Osteoblast (primary cell): ENCODE measurements at regions not wholly inside any gene's neighbourhood (a gene's known extent, or its start where the extent isn't known, plus 50 kb on each side); places are given as distances from the start of the nearest gene placed in this dataset.

Experiments
- DNase-seq: peaks from one replicate; pipeline ENCODE4 v3.0.0; 2011; ENCODE audit warnings: low spot score, mixed read lengths; ENCODE audit not compliant: insufficient read length; ENCODE audit errors: missing footprints
- H2AFZ ChIP-seq: 2 replicates; pipeline ENCODE4 v1.6.0; 2011; ENCODE audit warnings: mild to moderate bottlenecking, low read length
- H3K27ac ChIP-seq: 2 replicates; pipeline ENCODE4 v1.5.1; 2011; ENCODE audit warnings: mild to moderate bottlenecking, low read depth, low read length, moderate library complexity
- H3K27me3 ChIP-seq: 2 replicates; pipeline ENCODE4 v1.6.0; 2012; ENCODE audit warnings: mild to moderate bottlenecking, control low read depth, inconsistent platforms, low read length, moderate library complexity; ENCODE audit not compliant: insufficient read depth
- H3K36me3 ChIP-seq: 2 replicates; pipeline ENCODE4 v1.5.1; 2011; ENCODE audit warnings: mild to moderate bottlenecking, low read length, control low read depth, moderate library complexity; ENCODE audit not compliant: insufficient read depth
- H3K4me1 ChIP-seq: 2 replicates; pipeline ENCODE4 v1.5.1; 2011; ENCODE audit warnings: mild to moderate bottlenecking, low read length, control low read depth, moderate library complexity; ENCODE audit not compliant: insufficient read depth
- H3K4me2 ChIP-seq: 2 replicates; pipeline ENCODE4 v1.6.0; 2011; ENCODE audit warnings: mild to moderate bottlenecking, low read length; ENCODE audit not compliant: insufficient read depth
- H3K4me3 ChIP-seq: fragments of 200-600 bp; sonication (generic); 3 replicates; pipeline ENCODE4 v1.5.1; 2012; ENCODE audit warnings: mild to moderate bottlenecking, low read length, inconsistent platforms; ENCODE audit not compliant: insufficient read depth
- H3K79me2 ChIP-seq: 2 replicates; pipeline ENCODE4 v1.6.0; 2012; ENCODE audit warnings: mild to moderate bottlenecking, low read length, control low read depth, inconsistent platforms; ENCODE audit not compliant: insufficient read depth
- H3K9me3 ChIP-seq: 2 replicates; pipeline ENCODE4 v1.5.1; 2011; ENCODE audit warnings: low read depth, low read length, control low read depth
- H4K20me1 ChIP-seq: 2 replicates; pipeline ENCODE4 v1.6.0; 2012; ENCODE audit warnings: mild to moderate bottlenecking, low read length, control low read depth; ENCODE audit not compliant: insufficient read depth
- CTCF ChIP-seq: IDR thresholded peaks from 2 replicates; pipeline ENCODE4 v1.5.1; 2011; ENCODE audit warnings: mild to moderate bottlenecking, low read depth, low read length, moderate library complexity; ENCODE audit errors: extremely low read depth

GRCh38 chr20:4552075-4552640 is 134.1 kb upstream of the PRNP start:
- H3K4me1 ChIP-seq = peaks cover 13% of the 10 kb centered on the region
- no peak overlapping the region for H2AFZ ChIP-seq
- no peak overlapping the region for H3K27ac ChIP-seq
- no peaks in the 10 kb centered on the region for H3K27me3 ChIP-seq
- H3K9me3 ChIP-seq = peaks cover 2% of the 10 kb centered on the region
- H4K20me1 ChIP-seq = no peaks in the 10 kb centered on the region
- no peak for TF ChIP-seq CTCF
- no peak for DNase-seq
- H3K36me3 ChIP-seq = no peaks in the 10 kb centered on the region
- H3K79me2 ChIP-seq = no peaks in the 10 kb centered on the region
- H3K4me2 ChIP-seq = no peak overlapping the region
- no peak overlapping the region for H3K4me3 ChIP-seq

GRCh38 chr20:4550740-4551139 is 135.5 kb upstream of the PRNP start:
- TF ChIP-seq CTCF = no peak
- peaks cover 2% of the 10 kb centered on the region for H3K9me3 ChIP-seq
- H3K27ac ChIP-seq = no peak overlapping the region
- no peak for DNase-seq
- H4K20me1 ChIP-seq = no peaks in the 10 kb centered on the region
- no peaks in the 10 kb centered on the region for H3K36me3 ChIP-seq
- H3K4me3 ChIP-seq = no peak overlapping the region
- no peaks in the 10 kb centered on the region for H3K79me2 ChIP-seq
- H3K4me1 ChIP-seq = peaks cover 22% of the 10 kb centered on the region
- H2AFZ ChIP-seq = no peak overlapping the region
- H3K4me2 ChIP-seq = no peak overlapping the region
- H3K27me3 ChIP-seq = no peaks in the 10 kb centered on the region

GRCh38 chr20:4549711-4550259 is 136.5 kb upstream of the PRNP start:
- no peaks in the 10 kb centered on the region for H4K20me1 ChIP-seq
- no peak for DNase-seq
- no peaks in the 10 kb centered on the region for H3K79me2 ChIP-seq
- H3K9me3 ChIP-seq = peaks cover 2% of the 10 kb centered on the region
- no peak overlapping the region for H3K4me3 ChIP-seq
- no peak overlapping the region for H3K4me2 ChIP-seq
- no peaks in the 10 kb centered on the region for H3K36me3 ChIP-seq
- no peak overlapping the region for H2AFZ ChIP-seq
- no peak for TF ChIP-seq CTCF
- H3K4me1 ChIP-seq = peaks cover 28% of the 10 kb centered on the region
- H3K27ac ChIP-seq = no peak overlapping the region
- no peaks in the 10 kb centered on the region for H3K27me3 ChIP-seq

- H3K79me2 ChIP-seq = no peaks in the 10 kb centered on the region
- no peak for DNase-seq
- no peak overlapping the region for H3K4me3 ChIP-seq
- no peaks in the 10 kb centered on the region for H4K20me1 ChIP-seq
- no peaks in the 10 kb centered on the region for H3K27me3 ChIP-seq
- no peak overlapping the region for H3K4me2 ChIP-seq
- TF ChIP-seq CTCF = no peak
- no peak overlapping the region for H3K27ac ChIP-seq
- peaks cover 2% of the 10 kb centered on the region for H3K9me3 ChIP-seq
- H2AFZ ChIP-seq = no peak overlapping the region
- peaks cover 28% of the 10 kb centered on the region for H3K4me1 ChIP-seq
- no peaks in the 10 kb centered on the region for H3K36me3 ChIP-seq
These were observed 137.7 kb upstream of the PRNP start for GRCh38 chr20:4548552-4548951.
